GM12872 (cell line): ENCODE measurements at regions not wholly inside any gene's neighbourhood (a gene's known extent, or its start where the extent isn't known, plus 50 kb on each side); places are given as distances from the start of the nearest gene placed in this dataset.
A peak's percentile ranks its signal among the peaks of the same experiment; 100 is the strongest.

Experiments used
- TF ChIP-seq, protein P1 (sequence below): IDR thresholded peaks from 3 replicates; pipeline ENCODE4 v1.5.1; 2011; ENCODE audit warnings: low read depth, mild to moderate bottlenecking, low read length, moderate library complexity; ENCODE audit not compliant: insufficient read depth

DNA sequence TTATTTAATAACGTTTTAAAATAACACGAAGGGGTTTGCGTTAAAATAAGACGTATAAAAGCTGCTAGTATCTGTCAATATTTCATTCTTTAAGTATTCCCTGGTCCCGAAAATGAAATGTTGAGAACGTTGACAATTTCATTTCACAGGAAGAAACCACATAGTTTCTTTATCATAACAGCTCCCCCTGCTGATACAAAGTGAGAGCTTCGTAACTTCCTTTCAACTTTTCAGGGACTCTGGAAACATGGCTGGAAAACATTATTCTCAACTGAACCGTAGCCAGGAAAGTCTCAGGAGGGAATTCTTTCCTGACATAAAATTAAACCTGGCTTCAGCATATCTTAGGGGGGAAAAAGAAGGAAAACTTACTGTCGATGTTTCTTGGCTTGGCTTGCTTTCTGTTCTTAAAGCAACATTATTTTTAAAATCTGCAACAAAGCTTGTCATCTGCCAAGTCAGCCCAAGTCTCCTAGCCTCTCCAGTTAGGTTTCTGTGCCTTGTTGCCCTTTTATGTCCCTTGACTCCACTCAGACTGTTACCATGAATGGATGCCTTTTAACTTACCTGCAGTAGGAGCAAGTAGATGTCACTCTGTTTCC lies 122.9 kb upstream of the DAB2 start:
- TF ChIP-seq, protein P1, sequence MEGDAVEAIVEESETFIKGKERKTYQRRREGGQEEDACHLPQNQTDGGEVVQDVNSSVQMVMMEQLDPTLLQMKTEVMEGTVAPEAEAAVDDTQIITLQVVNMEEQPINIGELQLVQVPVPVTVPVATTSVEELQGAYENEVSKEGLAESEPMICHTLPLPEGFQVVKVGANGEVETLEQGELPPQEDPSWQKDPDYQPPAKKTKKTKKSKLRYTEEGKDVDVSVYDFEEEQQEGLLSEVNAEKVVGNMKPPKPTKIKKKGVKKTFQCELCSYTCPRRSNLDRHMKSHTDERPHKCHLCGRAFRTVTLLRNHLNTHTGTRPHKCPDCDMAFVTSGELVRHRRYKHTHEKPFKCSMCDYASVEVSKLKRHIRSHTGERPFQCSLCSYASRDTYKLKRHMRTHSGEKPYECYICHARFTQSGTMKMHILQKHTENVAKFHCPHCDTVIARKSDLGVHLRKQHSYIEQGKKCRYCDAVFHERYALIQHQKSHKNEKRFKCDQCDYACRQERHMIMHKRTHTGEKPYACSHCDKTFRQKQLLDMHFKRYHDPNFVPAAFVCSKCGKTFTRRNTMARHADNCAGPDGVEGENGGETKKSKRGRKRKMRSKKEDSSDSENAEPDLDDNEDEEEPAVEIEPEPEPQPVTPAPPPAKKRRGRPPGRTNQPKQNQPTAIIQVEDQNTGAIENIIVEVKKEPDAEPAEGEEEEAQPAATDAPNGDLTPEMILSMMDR: peak; percentile 60

DNA sequence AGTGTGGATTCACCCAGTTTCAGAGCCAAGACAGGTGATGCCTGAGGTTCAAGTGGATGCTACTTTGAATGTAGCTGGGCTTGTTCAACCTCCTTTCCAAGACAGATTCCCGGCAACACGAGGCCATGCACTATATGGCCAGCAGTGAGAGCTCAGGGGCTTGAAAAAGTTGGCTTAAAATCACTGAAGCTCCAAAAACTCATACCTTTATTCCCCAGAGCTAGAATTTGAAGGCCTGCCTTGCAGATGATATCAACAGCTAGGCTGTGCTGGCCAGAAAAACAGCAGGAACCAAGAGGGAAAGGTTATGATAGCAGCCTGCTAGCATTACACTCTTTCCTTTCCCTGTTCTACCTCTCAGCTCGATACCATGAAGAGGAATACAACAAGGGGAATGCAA lies 120.2 kb upstream of the DAB2 start:
- TF ChIP-seq, protein P1: no peak

DNA sequence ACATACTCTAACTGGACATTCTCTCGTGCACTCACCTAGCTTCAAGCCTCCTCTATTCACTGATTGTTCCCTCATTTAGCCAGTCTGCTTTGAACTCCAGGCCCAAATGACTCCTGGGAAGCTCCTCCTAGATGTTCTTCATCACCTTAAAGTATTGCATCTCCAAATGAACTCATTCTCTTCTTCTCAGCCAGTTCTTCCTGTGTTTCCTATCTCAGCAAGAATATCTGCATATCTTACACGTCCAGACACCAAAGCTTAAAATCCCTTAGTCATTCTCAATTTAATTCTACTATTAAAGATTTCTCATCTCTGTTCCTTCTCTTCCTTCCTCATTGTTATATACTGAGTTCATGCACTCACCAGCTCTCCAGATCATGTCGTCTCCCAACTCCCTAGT lies 118.6 kb upstream of the DAB2 start:
- TF ChIP-seq, protein P1: no peak

DNA sequence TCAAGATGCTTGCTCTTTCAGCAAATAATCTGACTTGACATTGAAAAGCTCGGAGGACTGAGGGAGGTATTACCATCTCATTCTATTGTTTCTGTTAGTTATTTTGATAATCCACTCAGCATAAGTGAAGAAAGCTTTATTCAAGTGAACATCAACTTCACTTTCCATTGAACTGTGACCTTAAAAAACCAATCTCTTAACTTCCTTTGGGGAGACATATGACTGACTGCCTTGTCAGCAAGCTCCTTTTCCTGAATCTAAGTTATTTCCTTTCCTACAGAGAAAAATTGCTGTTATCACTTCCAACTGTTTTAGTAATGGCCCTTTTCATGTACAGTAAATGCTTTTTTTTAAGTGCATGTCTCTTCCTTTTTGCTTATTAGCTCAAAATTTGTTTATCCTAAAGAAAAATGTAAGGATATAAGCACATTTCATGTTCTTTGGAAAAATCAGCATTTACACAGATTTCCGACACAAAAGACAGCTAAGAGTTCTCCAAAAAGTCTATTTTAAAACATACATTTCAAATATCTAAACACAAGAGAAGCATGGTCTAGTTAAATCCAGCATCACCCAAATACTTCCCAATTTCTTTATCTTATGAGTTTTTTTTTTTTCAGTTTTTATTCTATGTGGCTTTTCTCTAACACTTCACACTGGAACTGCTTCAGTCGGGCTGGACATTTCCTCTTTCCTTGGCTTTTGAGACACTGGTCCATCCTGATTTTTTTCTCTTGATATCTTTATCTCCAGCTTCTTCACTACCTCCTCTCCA lies 117.9 kb upstream of the DAB2 start:
- TF ChIP-seq, protein P1: no peak

DNA sequence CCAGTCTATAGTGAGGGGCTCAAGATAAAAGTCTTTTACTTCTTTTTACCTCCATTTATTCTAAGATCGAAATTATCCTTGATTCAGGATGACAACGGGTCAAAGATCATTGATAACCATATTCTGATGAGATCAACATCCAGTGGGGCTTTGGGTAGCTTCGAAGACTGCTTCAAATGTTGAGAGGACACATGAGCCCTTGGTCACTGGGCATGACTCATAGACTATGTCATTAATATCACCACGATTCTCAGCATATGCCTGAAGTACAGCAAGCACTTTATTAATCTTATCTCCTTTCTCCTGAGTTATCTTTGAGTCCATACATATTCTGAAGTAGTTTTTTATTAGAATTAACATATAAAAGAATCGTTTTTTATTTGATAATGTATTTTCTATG lies 117.1 kb upstream of the DAB2 start:
- TF ChIP-seq, protein P1: no peak

DNA sequence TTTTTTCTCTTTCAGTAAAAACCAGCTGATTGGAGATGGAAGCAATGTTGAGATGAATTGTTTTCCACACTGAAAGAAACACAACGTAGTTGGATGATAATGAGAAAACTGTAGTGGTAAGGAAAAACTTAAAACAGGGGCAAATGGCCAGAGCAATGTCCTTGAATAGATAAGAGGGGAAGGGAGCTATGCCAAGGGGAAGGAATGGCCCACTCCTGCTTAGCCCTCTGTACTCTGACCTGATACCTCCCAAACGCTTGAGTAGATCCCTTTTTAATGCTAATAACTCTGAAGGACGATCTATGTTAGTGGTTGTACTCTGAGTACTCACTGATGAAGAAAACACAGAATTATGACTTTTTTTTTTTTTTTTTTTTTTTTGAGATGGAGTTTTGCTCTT lies 114.7 kb upstream of the DAB2 start:
- TF ChIP-seq, protein P1: no peak

DNA sequence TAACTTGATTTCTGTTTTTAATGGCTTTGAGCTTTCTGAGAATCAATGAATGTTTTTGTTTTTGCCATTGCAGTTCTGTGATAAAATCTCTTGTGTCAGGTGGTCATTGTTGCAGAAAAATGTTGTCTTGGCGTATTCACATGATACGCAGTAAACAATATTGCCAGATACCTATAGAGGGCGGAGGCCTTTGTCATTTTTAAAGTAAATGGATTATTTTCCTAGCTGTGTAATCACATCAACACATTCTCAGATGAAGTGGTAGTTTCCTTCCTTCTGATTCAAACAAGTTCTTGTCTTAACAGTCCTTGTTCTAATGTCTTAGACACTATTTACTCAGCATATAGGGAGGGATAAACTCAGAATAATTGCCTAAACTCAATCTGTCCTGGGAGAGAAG lies 109.9 kb upstream of the DAB2 start:
- TF ChIP-seq, protein P1: no peak
